H1 (cell line): ENCODE measurements at regions not wholly inside any gene's neighbourhood (a gene's known extent, or its start where the extent isn't known, plus 50 kb on each side); places are given as distances from the start of the nearest gene placed in this dataset.

ENCODE experiments used
- BCL11A ChIP-seq, 2 experiments: IDR thresholded peaks; one replicate each; pipeline ENCODE4 v1.6.1; 2011; ENCODE audit warnings: low read depth in 2 of 2, low read length in 2 of 2, mild to moderate bottlenecking in 2 of 2
- CBX8 ChIP-seq: fragments of 300-800, 300-1000 bp; sonication (generic); IDR thresholded peaks from 2 replicates; pipeline ENCODE4 v1.7.1; 2016; ENCODE audit warnings: low read depth, low read length, borderline replicate concordance
- CTCF ChIP-seq, 3 experiments: IDR thresholded peaks; 1 replicate in 2 of 3; 2 replicates in 1 of 3; pipeline versions ENCODE4 v1.5.1 to v1.6.1; 2011; ENCODE audit warnings: low read length in 3 of 3, mild to moderate bottlenecking in 3 of 3, inconsistent platforms in 2 of 3, low read depth in 1 of 3, moderate library complexity in 1 of 3; ENCODE audit not compliant: insufficient read depth in 1 of 3; ENCODE audit errors: control extremely low read depth in 1 of 3
- EP300 ChIP-seq, 2 experiments: IDR thresholded peaks; 1 replicate in 1 of 2; 2 replicates in 1 of 2; pipeline ENCODE4 v1.6.1; 2011 to 2012; ENCODE audit warnings: low read depth in 2 of 2, low read length in 2 of 2, mild to moderate bottlenecking in 2 of 2, borderline replicate concordance in 1 of 2, inconsistent platforms in 1 of 2, moderate library complexity in 1 of 2
- EZH2 ChIP-seq: fragments of 200-600 bp; sonication (generic); IDR thresholded peaks from 2 replicates; pipeline ENCODE4 v1.7.1; 2012; ENCODE audit warnings: low read depth, mild to moderate bottlenecking, moderate library complexity, low read length, inconsistent platforms; ENCODE audit not compliant: severe bottlenecking
- JUN ChIP-seq: IDR thresholded peaks from 2 replicates; pipeline ENCODE4 v1.6.1; 2011; ENCODE audit warnings: low read depth, mild to moderate bottlenecking, improper control_type of control experiment, low read length
- MAX ChIP-seq: IDR thresholded peaks from 2 replicates; pipeline ENCODE4 v1.6.1; 2012; ENCODE audit warnings: inconsistent platforms
- POLR2A ChIP-seq, 2 experiments: IDR thresholded peaks; 1 replicate in 1 of 2; 2 replicates in 1 of 2; pipeline ENCODE4 v1.6.1; 2011; ENCODE audit warnings: low read depth in 2 of 2, low read length in 2 of 2, mild to moderate bottlenecking in 2 of 2; ENCODE audit errors: control extremely low read depth in 1 of 2
- POLR2AphosphoS5 ChIP-seq: IDR thresholded peaks from 2 replicates; pipeline ENCODE4 v1.6.1; 2011; ENCODE audit warnings: low read depth, low read length
- SIX5 ChIP-seq: IDR thresholded peaks from 2 replicates; pipeline ENCODE4 v1.6.1; 2011; ENCODE audit warnings: mild to moderate bottlenecking, low read depth, low read length
- SP2 ChIP-seq: IDR thresholded peaks from 2 replicates; pipeline ENCODE4 v1.6.1; 2012; ENCODE audit warnings: mild to moderate bottlenecking, low read length, inconsistent platforms
- TCF12 ChIP-seq: IDR thresholded peaks from 2 replicates; pipeline ENCODE4 v1.6.1; 2011; ENCODE audit warnings: low read depth, mild to moderate bottlenecking, low read length
- USF2 ChIP-seq: IDR thresholded peaks from 2 replicates; pipeline ENCODE4 v1.6.1; 2011; ENCODE audit warnings: low read length, improper control_type of control experiment
- ZNF274 ChIP-seq: IDR thresholded peaks from 2 replicates; pipeline ENCODE4 v1.7.0; 2012; ENCODE audit warnings: low read length, borderline replicate concordance; ENCODE audit errors: extremely low read depth

- no peak for TF ChIP-seq CTCF (IDR thresholded peaks at IDR 0.05; ENCODE audit: control extremely low read depth in 1 of 3, insufficient read depth in 1 of 3, low read depth in 1 of 3, low read length in 3 of 3)
- no peak for TF ChIP-seq MAX
- no peak for TF ChIP-seq TCF12
- TF ChIP-seq ZNF274: no peak
- TF ChIP-seq SP2: no peak
- TF ChIP-seq POLR2AphosphoS5: no peak
- no peak for TF ChIP-seq USF2
- TF ChIP-seq BCL11A (IDR thresholded peaks at IDR 0.05; ENCODE audit: low read depth in 2 of 2, low read length in 2 of 2): no peak
- TF ChIP-seq POLR2A (IDR thresholded peaks at IDR 0.05; ENCODE audit: control extremely low read depth in 1 of 2, low read depth in 2 of 2, low read length in 2 of 2): no peak
- no peak for TF ChIP-seq EZH2
- no peak for TF ChIP-seq EP300 (IDR thresholded peaks at IDR 0.05; ENCODE audit: borderline replicate concordance in 1 of 2, low read depth in 2 of 2, low read length in 2 of 2)
- no peak for TF ChIP-seq SIX5
- no peak for TF ChIP-seq CBX8
- TF ChIP-seq JUN: no peak
Measured at GRCh38 chr10:130634816-130635215, 498.6 kb downstream of the GLRX3 start.
